C4-2B (cell line): ENCODE measurements at regions not wholly inside any gene's neighbourhood (a gene's known extent, or its start where the extent isn't known, plus 50 kb on each side); places are given as distances from the start of the nearest gene placed in this dataset.
"Not testable (repeated sequence)": the region's sequence is repeated elsewhere in the genome, so short reads cannot be mapped to it uniquely, and the experiment has no call there.

Source experiments
- H3K27ac ChIP-seq: fragments of 450-650 bp; 2 replicates; pipeline ENCODE4 v1.5.1; 2017
- ZFX ChIP-seq: fragments of 450-650 bp; IDR thresholded peaks from 2 replicates; pipeline ENCODE4 v1.6.1; 2017
- TF ChIP-seq, protein P1 (sequence below): fragments of 450-650 bp; conservative IDR thresholded peaks from 2 replicates; pipeline ENCODE4 v1.5.1; 2017; ENCODE audit warnings: mild to moderate bottlenecking

DNA sequence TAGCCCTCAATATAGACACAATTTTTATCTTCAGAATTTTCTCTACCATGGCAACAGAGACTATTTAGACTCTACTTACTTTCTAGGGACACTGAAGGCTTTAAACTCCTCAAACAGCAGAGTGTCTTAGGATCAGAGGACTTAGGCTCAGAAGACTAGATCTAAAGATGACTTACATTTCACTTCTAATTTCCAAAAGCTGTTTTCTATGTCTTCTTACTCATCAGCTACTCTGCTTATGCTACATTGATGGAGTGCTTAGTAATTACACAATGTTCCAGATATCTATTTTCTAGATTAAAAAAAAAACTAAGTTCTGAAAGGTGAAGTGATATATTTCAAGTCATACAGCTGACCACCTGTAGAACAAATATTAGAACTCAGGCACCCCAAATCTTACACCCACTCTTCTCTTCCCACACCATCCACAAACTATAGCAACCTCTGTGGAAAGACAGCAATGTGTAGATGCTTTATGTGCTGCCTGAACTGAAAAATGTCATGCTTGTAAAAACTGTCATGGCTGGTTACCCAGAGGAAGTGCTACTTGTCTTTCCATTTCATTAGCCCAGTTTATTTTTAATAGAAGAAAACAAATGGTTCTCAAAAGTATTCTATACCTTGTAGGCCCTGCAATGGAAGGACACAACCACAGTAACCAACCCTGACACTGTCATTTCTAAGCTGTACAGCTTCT, 831.0 kb upstream of the ACVR2A start:
- H3K27ac ChIP-seq, result no peak overlapping the region
- TF ChIP-seq, protein P1, sequence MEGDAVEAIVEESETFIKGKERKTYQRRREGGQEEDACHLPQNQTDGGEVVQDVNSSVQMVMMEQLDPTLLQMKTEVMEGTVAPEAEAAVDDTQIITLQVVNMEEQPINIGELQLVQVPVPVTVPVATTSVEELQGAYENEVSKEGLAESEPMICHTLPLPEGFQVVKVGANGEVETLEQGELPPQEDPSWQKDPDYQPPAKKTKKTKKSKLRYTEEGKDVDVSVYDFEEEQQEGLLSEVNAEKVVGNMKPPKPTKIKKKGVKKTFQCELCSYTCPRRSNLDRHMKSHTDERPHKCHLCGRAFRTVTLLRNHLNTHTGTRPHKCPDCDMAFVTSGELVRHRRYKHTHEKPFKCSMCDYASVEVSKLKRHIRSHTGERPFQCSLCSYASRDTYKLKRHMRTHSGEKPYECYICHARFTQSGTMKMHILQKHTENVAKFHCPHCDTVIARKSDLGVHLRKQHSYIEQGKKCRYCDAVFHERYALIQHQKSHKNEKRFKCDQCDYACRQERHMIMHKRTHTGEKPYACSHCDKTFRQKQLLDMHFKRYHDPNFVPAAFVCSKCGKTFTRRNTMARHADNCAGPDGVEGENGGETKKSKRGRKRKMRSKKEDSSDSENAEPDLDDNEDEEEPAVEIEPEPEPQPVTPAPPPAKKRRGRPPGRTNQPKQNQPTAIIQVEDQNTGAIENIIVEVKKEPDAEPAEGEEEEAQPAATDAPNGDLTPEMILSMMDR, result no peak
- no peak for TF ChIP-seq ZFX

DNA sequence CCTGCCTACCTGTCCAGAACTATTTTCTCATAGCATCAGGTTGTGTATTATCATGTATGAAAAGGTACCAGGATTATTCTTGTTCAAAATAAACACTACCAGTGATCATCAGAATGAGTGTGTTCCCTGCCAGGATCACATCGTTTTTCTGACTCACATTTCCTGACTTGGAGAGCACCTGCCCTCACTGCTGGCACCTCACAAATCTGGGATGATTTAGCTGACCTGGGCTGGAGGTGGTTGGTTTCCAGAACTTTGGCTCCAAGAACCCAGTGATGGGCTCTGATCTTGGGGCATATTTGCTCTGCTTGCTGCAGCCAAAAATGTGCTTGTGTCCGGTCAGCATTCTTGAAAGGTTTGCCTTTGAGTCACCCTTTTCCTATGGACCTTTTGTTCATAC, 836.3 kb upstream of the ACVR2A start:
- no peak overlapping the region for H3K27ac ChIP-seq
- TF ChIP-seq ZFX, result no peak
- TF ChIP-seq, protein P1, result no peak

DNA sequence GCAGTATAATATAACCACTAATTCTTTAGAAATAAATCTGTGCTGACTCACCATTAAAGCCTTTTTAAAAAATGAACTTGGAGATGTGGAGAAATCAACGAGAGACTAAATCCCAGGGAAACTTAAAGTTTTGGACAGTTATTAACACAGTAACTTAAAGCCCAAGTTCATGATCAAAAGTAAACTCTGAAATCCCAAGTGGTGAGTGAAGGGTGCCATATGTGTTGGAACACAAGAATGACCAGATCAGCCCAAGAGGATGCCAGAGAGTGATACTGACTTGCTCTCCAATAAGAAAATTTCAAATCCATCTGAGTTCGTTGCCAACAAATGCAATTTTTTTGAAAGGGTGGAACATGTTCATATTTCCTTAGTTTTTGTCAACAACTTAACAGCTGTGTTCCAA, 838.1 kb upstream of the ACVR2A start:
- TF ChIP-seq ZFX, result no peak
- TF ChIP-seq, protein P1, result no peak
- H3K27ac ChIP-seq, result no peak overlapping the region

DNA sequence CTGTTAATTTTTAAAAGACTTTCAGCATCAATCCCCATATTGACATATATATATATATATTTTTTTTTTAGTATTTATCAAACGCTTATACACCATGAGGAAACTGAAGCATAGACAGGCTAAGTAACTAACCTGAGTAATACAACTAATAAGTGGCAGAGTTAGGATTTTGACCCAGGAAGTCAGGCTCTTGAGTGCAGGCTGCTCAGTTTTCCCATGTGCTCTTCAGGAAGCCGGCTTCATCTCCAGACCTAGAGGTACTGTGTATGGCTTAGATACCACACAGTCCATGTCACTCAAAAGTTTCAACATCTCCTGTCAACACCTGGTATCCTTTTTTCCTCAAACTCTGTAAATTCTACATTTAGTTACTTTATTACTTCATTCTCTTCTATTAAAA, 841.7 kb upstream of the ACVR2A start:
- TF ChIP-seq, protein P1, result no peak
- TF ChIP-seq ZFX, result no peak
- H3K27ac ChIP-seq, result no peak overlapping the region

DNA sequence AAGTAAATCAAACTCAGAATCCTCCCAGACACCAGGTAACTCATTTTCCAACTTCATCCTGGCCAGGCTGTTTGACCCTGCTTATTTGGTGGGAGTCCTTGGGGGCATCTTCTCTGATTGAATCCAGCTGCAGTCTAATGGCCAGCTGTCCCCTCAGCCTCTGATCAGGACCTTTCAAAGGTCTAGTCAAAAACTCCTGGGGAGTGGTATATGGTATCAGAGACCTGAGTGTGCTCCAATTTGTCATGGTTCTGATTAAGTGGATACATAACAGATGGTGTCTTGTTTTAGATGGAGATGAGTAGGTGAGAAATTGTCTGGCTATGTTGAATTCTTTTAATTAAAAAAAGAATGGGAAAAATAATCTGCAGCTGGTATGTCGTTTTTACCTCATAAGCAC, 842.6 kb upstream of the ACVR2A start:
- TF ChIP-seq, protein P1, result no peak
- no peak for TF ChIP-seq ZFX
- H3K27ac ChIP-seq, result no peak overlapping the region

DNA sequence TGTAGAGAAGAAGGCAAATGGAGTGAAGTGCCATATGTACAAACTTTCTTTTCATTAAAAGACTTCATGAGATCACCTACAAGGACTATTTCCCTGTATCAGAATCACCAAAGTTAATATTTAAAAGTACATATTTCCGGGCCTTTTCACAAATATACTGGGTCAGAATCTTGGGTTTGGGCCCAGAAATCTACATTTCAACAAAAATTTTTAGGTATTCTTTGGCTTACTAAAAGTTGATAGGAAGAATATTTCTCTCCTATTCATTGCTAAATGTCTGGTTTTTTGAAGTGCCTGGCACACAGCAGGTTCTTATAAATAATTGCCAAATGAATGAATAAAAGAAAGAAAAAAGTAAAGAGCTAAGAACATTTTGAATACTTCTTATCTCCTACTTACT, 843.8 kb upstream of the ACVR2A start:
- TF ChIP-seq ZFX, result no peak
- TF ChIP-seq, protein P1, result no peak
- no peak overlapping the region for H3K27ac ChIP-seq

DNA sequence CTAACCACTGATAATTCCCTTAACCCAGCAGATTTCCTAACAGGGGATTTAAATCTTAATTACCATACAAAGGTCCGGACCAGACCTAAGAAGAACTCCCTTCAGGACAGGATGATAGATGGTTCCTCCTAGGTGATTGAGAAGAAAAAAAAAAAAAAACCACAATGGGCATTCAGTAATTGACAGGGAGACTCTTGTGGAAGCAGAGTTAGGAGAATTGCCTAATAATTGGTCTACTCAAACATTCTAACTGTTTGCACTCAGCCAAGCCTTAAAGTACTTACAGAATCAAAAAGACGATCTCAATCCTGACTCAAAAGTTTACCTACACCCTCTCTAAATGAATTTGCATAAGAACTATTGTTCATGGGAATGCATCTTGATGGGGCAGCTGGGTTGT, 844.7 kb upstream of the ACVR2A start:
- H3K27ac ChIP-seq, result not testable (repeated sequence)

DNA sequence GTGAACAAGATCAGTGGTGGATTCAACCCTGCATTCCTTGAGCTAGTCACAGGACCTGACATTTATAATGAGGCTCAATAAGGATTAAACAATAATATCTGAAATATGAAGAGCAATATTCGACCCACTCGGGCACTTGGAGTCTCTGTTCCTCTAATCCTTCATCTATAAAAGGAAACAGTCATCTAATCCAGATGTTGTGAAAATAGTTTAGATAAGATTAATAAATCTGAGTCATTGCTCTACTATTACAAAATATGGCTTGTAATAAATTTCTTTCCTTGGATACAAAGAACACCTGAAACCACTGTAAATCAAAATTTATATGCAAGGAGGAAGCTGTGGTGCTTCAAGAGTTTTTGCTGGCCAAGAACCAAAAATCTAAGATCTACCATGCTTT, 846.9 kb upstream of the ACVR2A start:
- TF ChIP-seq ZFX, result no peak
- TF ChIP-seq, protein P1, result no peak

More for the DNA sequence above, 846.9 kb upstream of the ACVR2A start:
- no peak overlapping the region for H3K27ac ChIP-seq
